ENCODE measurements at regions not wholly inside any gene's neighbourhood (a gene's known extent, or its start where the extent isn't known, plus 50 kb on each side); places are given as distances from the start of the nearest gene placed in this dataset.

DNA sequence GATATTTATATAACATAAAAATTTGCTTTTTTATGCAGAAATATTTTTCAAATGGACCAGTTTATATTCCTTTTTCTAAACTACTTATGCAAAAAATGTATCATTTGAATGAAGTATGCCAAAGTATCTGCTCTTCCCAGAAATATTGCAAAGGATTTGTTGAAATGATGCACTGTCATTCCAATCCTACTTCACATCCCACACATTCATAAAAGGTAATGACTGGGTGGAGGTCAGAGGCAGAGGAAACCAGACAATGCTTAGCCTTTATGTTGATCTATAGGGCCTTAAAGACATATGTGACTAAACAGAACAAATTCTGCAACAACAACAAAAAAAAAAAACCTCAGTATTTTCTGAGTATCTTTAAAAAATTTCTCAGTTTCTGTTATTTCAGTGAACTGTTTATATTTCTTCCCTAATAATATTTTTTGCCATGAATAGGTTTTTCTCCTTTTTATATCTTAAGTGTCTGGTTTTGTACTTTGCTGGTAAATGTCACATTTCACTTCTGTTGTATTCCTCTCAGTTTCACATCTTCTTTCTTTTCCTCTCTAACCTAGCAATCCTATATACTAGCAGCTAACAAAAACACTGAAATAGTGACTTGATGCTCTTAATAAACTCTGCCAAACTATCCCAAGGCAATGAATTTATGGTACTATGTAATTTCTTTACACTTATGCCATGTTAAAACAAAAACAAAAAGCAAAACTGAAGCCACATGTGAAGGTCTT lies 374.1 kb downstream of the BCKDHB start:
- no peak for DNase-seq

DNA sequence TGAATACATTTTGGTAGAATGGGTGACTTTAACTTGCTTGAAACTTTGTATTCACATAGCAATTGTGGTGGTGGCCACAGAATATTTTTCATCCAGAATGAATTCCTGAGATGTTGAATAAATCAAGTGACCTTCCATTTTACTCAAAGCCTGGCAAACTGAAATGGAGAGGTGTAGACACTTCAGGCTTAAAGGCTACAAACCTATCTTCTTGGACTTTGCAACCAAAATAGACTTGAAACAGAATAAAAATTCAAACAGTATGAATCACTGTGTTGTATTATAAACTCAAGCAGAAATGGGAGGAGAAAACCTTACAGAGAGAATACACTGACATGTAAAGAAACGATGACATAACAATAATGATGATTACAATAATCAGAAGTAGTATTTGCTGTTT lies 371.6 kb downstream of the BCKDHB start:
- DNase-seq = no peak

- DNase-seq = no peak
These were observed 371.1 kb downstream of the BCKDHB start for GRCh38 chr6:80477591-80477990.

DNA sequence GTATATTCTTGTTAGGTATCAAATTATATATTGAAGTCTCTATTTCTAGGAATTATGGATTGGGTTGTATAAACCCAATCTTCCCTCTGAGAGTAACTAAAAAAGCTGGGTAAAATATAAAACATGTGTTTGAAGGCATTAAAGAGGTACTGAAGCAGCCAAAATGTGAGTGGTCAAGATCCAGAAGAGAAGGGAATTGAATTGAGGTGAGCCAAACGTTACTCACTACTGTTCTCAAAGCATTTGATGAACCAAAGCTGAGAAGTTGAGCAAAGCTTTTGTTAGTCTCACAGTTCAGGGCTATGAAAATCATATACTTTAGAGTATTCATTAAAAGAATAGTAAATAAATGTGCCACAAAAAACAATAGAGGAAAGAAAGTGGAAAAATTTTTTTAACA lies 365.8 kb downstream of the BCKDHB start:
- no peak for DNase-seq

- no peak for DNase-seq
These were observed 363.5 kb downstream of the BCKDHB start for GRCh38 chr6:80469977-80470376.

DNA sequence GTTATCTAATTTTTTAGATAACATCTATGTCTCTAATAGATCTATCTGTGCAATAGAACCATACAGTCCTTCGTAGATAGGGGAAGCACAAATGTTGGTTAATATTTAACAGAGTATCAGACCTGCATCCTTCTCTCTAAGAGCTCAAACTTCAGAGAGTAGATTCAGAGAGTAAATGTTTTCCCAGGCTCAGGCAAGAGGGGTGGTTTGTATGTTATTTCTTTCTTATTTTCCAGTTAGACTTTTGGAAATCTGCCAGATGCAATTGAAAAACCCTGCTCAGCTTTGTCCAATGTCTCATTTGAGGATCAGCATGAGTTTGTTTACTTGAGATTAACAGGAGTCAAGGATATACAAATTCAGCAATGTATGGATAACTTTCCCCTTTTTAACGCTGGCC lies 361.9 kb downstream of the BCKDHB start:
- no peak for DNase-seq

DNA sequence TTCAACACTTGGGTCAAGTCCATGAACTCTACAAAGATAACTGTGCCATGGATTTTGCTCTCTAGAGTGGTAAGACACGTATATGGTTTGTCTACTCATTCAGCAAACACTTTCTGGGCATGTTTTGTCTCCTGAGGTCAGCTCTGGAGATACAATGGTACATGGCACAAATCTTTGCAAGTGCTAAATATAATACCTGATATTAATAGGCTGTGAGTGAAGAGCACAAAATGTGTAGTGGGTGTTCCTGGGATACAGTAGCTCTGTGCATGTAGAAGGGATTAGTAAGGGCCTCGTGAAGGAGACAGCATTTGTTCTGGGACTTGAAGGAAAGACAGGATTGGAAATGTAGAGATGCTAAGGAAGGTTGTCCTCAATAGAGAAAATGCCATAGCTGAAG lies 360.9 kb downstream of the BCKDHB start:
- no peak for DNase-seq

GRCh38 chr6:80466981-80467380 lies 360.5 kb downstream of the BCKDHB start:
- no peak for DNase-seq

GRCh38 chr6:80465513-80465912 lies 359.0 kb downstream of the BCKDHB start:
- no peak for DNase-seq

DNA sequence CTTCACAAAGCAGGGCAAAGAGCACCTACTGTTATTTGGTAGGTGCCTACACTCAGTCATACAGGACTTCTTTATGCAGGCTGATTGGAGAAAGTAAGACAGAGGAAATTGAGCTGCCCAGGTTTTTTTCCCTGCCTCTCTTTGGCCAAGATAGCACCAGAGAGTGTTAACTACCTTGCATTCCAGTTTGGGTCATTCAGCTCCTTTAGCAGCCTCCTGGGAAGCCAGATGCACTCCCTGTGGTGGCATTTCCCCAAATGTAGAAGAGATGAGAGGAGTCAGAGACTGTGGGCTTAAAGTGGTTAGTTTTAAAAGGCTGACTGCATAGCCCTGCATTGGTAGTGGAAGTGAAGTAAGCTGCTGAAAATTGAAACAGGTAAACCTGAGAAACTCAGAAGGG lies 358.4 kb downstream of the BCKDHB start:
- DNase-seq = no peak

DNA sequence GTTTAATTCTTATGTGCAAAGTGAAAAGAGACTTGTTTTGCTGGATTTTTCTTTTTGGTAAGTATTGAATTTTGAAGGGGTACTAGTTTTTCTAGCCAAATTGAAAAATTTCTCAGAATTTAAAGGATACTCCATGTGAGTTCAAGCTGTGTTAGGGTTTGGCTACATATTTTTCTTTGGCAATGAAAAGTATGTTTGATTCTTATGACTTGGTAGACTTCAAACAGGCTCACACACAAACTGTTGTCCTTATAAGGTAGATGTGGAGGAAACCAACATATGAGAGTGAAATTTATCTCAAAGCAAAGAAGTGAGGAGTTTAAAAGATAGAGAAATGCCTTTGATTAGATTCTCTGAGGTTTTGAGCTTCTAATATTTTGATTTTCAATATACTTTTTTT lies 356.7 kb downstream of the BCKDHB start:
- no peak for DNase-seq

DNA sequence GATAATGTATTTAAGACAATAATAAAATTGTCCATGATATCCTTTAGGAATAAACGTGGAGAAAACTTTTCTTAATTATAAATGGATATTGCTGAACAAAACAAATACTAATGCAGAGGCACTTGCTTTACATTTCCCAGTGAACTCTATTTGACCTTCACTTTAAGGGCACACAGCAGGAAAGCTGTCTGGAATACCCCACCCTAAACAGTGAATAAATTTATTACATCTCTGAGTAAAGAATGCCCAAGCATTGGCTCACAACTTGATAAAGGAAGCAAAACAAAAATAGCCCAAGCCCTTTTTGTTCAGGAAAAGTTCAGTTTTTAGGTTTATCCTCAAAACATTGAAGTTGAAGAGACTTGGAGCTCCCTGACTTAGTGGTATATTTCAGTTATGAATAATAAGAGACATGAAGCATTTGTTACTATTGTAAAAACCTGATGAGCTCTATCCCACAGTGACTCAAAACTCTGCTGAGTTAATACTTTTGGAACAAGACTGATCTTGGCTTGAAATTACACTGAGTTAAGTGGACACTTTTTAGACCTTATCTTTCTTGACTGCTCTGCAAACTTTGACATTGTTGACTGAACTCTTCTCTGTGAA lies 353.9 kb downstream of the BCKDHB start:
- DNase-seq = no peak

DNA sequence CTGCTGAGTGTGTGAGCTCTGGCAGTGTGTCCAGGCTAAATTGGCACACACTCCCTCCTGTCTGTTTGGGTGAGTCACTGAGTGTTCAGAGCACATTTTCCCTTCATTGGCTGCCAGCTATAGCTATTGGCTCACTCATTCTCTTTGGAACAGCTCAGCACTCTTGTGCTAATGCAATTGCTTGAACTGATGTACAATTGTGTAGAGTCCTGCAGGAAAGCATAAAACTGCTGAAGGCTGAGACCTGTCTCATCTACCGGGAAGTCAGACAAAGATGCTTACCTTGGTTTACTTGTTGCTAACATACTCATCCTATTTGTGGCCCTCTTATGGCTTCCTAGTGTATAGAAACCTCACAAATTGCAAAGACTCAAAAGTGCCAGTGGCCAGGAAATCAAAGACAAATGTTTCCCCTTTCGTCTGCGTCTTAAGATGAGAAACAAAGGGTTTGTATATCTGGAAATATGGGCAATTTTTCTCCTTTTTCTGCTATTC lies 351.0 kb downstream of the BCKDHB start:
- no peak for DNase-seq

DNA sequence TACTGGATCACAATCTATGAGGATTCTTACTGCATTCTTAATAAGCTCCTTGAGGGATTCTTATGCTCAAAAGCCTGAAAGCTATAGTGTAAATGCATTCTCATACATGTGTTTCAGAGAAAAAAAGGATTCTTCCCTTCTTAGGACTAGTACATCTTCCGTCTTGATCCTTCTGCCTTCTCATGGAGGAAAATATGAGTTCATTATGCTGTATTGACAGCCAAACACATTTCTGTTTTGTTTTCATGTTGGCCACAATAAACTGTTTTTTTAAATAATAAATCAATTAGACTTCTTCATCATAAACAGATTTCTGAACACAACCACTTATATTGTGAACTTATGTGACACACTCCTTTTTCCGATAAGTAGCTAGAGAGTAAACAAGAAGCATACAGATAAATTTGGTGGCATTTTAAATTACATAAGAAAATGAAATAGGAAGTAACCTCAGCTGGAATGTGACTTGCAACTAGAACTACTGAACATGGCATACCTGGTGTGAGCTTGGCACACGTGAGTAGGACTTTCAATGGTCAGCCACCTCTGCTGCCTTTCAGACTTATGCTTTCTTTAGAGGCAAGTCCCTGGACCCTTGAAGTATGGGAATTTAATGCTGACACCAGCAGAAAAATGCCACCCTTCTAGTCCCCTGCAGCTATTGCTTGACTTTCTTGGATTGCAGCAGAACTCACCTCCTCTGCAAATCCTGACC lies 350.4 kb downstream of the BCKDHB start:
- DNase-seq = no peak

GRCh38 chr6:80454661-80455365 lies 348.3 kb downstream of the BCKDHB start:
- DNase-seq = no peak

GRCh38 chr6:80454197-80454596 lies 347.7 kb downstream of the BCKDHB start:
- DNase-seq = peak; percentile 5

- no peak for DNase-seq
These were observed 343.3 kb downstream of the BCKDHB start for GRCh38 chr6:80449726-80450125.

- DNase-seq = no peak
These were observed 340.1 kb downstream of the BCKDHB start for GRCh38 chr6:80446454-80447045.

- DNase-seq = no peak
These were observed 339.3 kb downstream of the BCKDHB start for GRCh38 chr6:80445751-80446150.

DNA sequence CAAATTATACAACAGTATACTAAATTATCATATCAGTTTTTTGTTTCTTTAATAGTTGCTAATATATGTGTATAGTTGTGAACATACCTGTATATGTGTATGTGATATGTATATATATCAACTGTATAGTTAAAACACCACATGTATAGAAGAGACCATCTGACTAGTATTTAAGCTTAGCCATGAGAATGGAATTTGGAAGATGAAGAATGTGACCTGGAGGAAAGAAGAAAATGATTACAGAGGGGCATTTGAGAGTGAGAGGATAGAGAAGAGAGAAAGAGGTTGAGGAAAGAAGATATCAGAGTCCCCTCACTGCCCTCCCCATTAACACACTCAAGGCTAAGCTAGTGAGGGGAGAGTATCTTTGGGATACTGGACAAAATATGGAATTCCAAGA lies 335.9 kb downstream of the BCKDHB start:
- no peak for DNase-seq

DNA sequence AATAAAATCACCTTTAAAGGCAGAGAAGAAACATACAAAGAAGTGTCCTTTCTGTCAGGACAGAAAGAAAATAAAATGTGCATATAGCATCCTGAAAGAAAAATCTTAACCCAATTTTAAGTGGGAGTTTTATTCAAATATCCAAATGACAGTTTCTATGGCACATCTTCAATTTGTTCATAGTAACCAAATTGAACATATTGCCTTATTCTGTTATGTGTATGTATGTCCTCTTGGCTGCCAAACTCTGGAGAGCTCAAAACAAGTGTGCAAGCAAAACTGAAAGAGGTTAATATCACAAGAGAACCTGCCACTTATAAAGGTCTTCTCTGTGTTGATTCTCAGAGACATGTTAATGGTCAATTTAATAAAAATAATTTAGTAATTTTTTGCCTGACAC lies 334.7 kb downstream of the BCKDHB start:
- DNase-seq = no peak

DNA sequence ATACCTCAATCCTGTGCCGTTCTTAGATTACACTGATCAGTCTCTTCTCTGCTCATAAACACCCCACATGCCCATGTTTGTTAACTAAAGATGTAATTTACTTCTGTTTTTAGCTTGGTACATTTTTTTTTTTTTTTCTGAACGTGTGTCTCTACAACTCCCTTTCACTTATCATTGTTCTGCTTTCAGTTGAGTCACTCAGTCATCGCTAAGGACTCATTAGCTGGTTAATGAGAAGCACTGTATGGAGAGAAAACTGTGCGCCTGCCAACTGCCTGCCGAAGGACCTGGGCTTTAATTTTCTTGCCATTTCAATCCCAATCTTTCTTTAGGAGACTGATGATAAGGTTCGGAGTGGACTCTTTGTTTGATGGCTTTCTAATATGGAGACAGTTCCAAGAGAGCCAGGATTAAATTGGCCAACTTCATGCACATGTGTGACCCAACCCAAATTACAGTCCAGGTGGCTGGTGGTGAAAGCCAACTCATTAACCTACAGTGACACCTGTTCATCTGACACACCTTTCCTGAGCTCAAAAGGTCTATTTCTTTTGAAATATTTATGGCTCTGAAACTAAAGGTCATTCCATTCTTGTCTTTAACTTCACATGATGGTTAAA lies 334.1 kb downstream of the BCKDHB start:
- DNase-seq = no peak
